Hepatocyte (in vitro differentiated cells): ENCODE measurements at regions not wholly inside any gene's neighbourhood (a gene's known extent, or its start where the extent isn't known, plus 50 kb on each side); places are given as distances from the start of the nearest gene placed in this dataset.

Source experiments
- EZH2phosphoT487 ChIP-seq: fragments of 200-600 bp; sonication (generic); IDR thresholded peaks from one replicate; pipeline ENCODE4 v1.6.1; 2018; ENCODE audit warnings: antibody characterized with exemption, mild to moderate bottlenecking, low read depth, moderate library complexity; ENCODE audit not compliant: unreplicated experiment, severe bottlenecking
- TF ChIP-seq, protein P1 (sequence below): fragments of 200-600 bp; sonication (generic); IDR thresholded peaks from 2 replicates; pipeline ENCODE4 v1.5.1; 2016; ENCODE audit warnings: antibody characterized with exemption, mild to moderate bottlenecking; ENCODE audit not compliant: poor library complexity

- TF ChIP-seq, protein P1, sequence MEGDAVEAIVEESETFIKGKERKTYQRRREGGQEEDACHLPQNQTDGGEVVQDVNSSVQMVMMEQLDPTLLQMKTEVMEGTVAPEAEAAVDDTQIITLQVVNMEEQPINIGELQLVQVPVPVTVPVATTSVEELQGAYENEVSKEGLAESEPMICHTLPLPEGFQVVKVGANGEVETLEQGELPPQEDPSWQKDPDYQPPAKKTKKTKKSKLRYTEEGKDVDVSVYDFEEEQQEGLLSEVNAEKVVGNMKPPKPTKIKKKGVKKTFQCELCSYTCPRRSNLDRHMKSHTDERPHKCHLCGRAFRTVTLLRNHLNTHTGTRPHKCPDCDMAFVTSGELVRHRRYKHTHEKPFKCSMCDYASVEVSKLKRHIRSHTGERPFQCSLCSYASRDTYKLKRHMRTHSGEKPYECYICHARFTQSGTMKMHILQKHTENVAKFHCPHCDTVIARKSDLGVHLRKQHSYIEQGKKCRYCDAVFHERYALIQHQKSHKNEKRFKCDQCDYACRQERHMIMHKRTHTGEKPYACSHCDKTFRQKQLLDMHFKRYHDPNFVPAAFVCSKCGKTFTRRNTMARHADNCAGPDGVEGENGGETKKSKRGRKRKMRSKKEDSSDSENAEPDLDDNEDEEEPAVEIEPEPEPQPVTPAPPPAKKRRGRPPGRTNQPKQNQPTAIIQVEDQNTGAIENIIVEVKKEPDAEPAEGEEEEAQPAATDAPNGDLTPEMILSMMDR = no peak
- TF ChIP-seq EZH2phosphoT487 = no peak
These were observed 136.3 kb downstream of the OLIG3 start for GRCh38 chr6:137357948-137358266.
